ENCODE measurements at regions not wholly inside any gene's neighbourhood (a gene's known extent, or its start where the extent isn't known, plus 50 kb on each side); places are given as distances from the start of the nearest gene placed in this dataset.

DNA sequence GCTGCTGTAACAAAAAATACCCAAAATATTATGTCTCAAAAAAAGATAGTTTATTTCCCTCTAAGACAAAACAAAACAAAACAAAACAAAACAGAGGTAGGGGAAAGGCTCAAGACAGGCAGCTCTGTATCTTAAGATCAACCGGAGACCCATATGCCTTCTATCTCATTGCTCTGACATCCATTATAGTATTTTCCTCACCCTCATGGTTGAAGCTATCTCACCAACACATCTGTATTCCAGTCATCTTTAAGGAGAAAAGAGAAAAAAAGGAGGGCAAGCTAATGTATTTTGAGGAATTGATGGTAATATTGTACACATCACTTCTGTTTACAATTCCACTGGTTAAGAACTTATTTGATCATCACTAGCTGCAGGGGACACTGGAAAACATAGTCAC lies 239.7 kb downstream of the ICOS start:
- H3K9me3 ChIP-seq (ENCODE audit: control insufficient read depth, insufficient read depth, low read length) = no peaks in the 10 kb centered on the region
- no peak for TF ChIP-seq EZH2phosphoT487 (IDR thresholded peaks at IDR 0.05; ENCODE audit: borderline replicate concordance, low read length)
- TF ChIP-seq, protein P1, sequence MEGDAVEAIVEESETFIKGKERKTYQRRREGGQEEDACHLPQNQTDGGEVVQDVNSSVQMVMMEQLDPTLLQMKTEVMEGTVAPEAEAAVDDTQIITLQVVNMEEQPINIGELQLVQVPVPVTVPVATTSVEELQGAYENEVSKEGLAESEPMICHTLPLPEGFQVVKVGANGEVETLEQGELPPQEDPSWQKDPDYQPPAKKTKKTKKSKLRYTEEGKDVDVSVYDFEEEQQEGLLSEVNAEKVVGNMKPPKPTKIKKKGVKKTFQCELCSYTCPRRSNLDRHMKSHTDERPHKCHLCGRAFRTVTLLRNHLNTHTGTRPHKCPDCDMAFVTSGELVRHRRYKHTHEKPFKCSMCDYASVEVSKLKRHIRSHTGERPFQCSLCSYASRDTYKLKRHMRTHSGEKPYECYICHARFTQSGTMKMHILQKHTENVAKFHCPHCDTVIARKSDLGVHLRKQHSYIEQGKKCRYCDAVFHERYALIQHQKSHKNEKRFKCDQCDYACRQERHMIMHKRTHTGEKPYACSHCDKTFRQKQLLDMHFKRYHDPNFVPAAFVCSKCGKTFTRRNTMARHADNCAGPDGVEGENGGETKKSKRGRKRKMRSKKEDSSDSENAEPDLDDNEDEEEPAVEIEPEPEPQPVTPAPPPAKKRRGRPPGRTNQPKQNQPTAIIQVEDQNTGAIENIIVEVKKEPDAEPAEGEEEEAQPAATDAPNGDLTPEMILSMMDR (IDR thresholded peaks at IDR 0.05; ENCODE audit: low read depth, low read length, poor library complexity, severe bottlenecking) = no peak
- no peaks in the 10 kb centered on the region for H3K36me3 ChIP-seq (ENCODE audit: control insufficient read depth, low read length)
- no peaks in the 10 kb centered on the region for H3K27me3 ChIP-seq (ENCODE audit: control insufficient read depth, low read length)
- H3K27ac ChIP-seq (ENCODE audit: low read depth, low read length) = no peak overlapping the region
- H4K20me1 ChIP-seq (ENCODE audit: control insufficient read depth, insufficient read depth, low read depth, low read length) = no peaks in the 10 kb centered on the region
- no peaks in the 10 kb centered on the region for H3F3A ChIP-seq (ENCODE audit: control insufficient read depth, insufficient read depth)
- no peak overlapping the region for H3K4me2 ChIP-seq (ENCODE audit: low read length)
- H3K4me1 ChIP-seq (ENCODE audit: control insufficient read depth, low read length) = no peaks in the 10 kb centered on the region
- no peaks in the 10 kb centered on the region for H3K79me2 ChIP-seq (ENCODE audit: control insufficient read depth, low read length)
- H3K9me2 ChIP-seq (replicated peaks; ENCODE audit: control insufficient read depth, low read length) = no peaks in the 10 kb centered on the region
- H3K4me3 ChIP-seq (ENCODE audit: low read length) = no peak overlapping the region

DNA sequence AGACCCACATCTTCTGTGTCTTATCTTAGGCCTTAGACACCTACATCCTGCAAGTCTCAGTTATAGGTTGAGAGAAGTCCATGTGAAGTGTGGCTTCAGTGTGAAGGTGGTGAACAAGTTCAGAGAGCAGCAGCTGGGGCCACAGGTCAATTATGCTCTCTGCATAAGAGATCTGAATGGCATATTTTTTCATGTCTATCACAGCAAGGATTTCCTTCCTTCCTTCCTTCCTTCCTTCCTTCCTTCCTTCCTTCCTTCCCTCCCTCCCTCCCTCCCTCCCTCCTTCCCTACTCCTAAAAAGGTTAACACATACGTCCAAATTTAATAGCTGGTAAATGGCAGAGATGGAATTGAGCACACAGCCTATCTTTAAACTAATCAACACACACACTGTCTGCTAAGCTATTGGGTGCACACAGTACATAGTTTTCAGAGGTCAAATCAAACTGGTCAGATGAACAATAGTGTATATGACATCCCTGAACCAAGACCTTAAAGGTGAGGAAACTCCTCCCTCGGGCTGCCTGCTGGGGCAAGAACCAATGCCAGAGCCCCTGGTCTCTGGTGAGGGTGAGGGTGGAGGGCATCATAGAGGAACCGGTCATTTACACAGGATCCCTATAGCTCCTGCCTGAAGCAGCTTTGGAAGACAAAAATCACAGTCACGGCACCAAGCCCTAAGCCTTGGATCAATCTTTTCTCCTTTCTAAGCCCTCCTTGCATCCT lies 240.9 kb downstream of the ICOS start:
- H3K4me3 ChIP-seq (ENCODE audit: low read length) = no peak overlapping the region
- H3F3A ChIP-seq (ENCODE audit: control insufficient read depth, insufficient read depth) = no peaks in the 10 kb centered on the region
- H4K20me1 ChIP-seq (ENCODE audit: control insufficient read depth, insufficient read depth, low read depth, low read length) = no peaks in the 10 kb centered on the region
- H3K27ac ChIP-seq (ENCODE audit: low read depth, low read length) = no peak overlapping the region
- H3K36me3 ChIP-seq (ENCODE audit: control insufficient read depth, low read length) = no peaks in the 10 kb centered on the region
- no peaks in the 10 kb centered on the region for H3K9me3 ChIP-seq (ENCODE audit: control insufficient read depth, insufficient read depth, low read length)
- H3K79me2 ChIP-seq (ENCODE audit: control insufficient read depth, low read length) = no peaks in the 10 kb centered on the region
- no peaks in the 10 kb centered on the region for H3K9me2 ChIP-seq (replicated peaks; ENCODE audit: control insufficient read depth, low read length)
- H3K4me2 ChIP-seq (ENCODE audit: low read length) = no peak overlapping the region
- H3K4me1 ChIP-seq (ENCODE audit: control insufficient read depth, low read length) = no peaks in the 10 kb centered on the region
- no peak for TF ChIP-seq EZH2phosphoT487 (IDR thresholded peaks at IDR 0.05; ENCODE audit: borderline replicate concordance, low read length)
- TF ChIP-seq, protein P1 (IDR thresholded peaks at IDR 0.05; ENCODE audit: low read depth, low read length, poor library complexity, severe bottlenecking) = no peak
- H3K27me3 ChIP-seq (ENCODE audit: control insufficient read depth, low read length) = no peaks in the 10 kb centered on the region

DNA sequence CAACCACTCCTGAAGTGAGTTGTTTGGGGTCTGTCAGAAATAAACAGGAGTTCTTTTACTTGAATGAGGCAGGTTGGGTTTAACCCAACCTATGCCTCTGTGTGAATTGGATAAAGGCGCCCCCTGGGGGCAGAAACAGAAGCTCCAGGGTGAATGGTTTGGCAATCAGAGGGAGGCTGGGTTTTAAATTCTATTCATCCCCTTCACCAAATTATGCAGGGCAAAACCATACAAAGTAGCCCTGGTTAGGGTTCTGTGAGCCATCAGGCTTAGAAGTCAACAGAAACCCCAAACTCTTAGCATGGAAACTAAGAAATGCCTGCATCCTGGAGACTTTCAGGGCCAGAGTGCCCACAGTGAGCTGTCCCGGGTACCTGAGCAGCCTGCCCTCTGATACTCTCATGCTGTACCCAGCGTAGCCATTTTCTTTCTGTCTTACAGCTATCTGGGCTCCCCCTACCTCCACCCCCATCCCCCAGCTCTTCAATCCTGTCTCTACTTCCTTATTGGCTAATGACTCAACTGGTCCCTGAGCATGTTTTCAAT lies 241.5 kb downstream of the ICOS start:
- H3K4me2 ChIP-seq (ENCODE audit: low read length) = no peak overlapping the region
- no peaks in the 10 kb centered on the region for H3F3A ChIP-seq (ENCODE audit: control insufficient read depth, insufficient read depth)
- no peaks in the 10 kb centered on the region for H3K4me1 ChIP-seq (ENCODE audit: control insufficient read depth, low read length)
- H3K79me2 ChIP-seq (ENCODE audit: control insufficient read depth, low read length) = no peaks in the 10 kb centered on the region
- H3K27ac ChIP-seq (ENCODE audit: low read depth, low read length) = no peak overlapping the region
- H3K27me3 ChIP-seq (ENCODE audit: control insufficient read depth, low read length) = no peaks in the 10 kb centered on the region
- TF ChIP-seq, protein P1 (IDR thresholded peaks at IDR 0.05; ENCODE audit: low read depth, low read length, poor library complexity, severe bottlenecking) = peak; percentile 85
- TF ChIP-seq EZH2phosphoT487 (IDR thresholded peaks at IDR 0.05; ENCODE audit: borderline replicate concordance, low read length) = no peak
- H4K20me1 ChIP-seq (ENCODE audit: control insufficient read depth, insufficient read depth, low read depth, low read length) = no peaks in the 10 kb centered on the region
- no peaks in the 10 kb centered on the region for H3K36me3 ChIP-seq (ENCODE audit: control insufficient read depth, low read length)
- H3K9me3 ChIP-seq (ENCODE audit: control insufficient read depth, insufficient read depth, low read length) = no peaks in the 10 kb centered on the region
- H3K4me3 ChIP-seq (ENCODE audit: low read length) = no peak overlapping the region
- no peaks in the 10 kb centered on the region for H3K9me2 ChIP-seq (replicated peaks; ENCODE audit: control insufficient read depth, low read length)

Measured in DOHH2 (cell line).